SU-DHL-6 (cell line): ENCODE measurements at regions not wholly inside any gene's neighbourhood (a gene's known extent, or its start where the extent isn't known, plus 50 kb on each side); places are given as distances from the start of the nearest gene placed in this dataset.

Source experiments
- CTCF ChIP-seq: fragments of 200-600 bp; sonication (generic); IDR thresholded peaks from one replicate; pipeline ENCODE4 v1.5.1; 2017; ENCODE audit warnings: antibody characterized with exemption, mild to moderate bottlenecking, low read length, moderate library complexity; ENCODE audit not compliant: insufficient read depth, poor library complexity, severe bottlenecking
- EZH2phosphoT487 ChIP-seq: fragments of 200-600 bp; sonication (generic), shearing (Covaris generic); conservative IDR thresholded peaks from 2 replicates; pipeline ENCODE4 v1.6.1; 2018; ENCODE audit warnings: mild to moderate bottlenecking, antibody characterized with exemption, low read length, moderate library complexity, mixed read lengths

GRCh38 chr13:21782736-21783135 lies 111.9 kb downstream of the FGF9 start:
- TF ChIP-seq CTCF (no peak), EZH2phosphoT487 (no peak)
